Astrocyte (in vitro differentiated cells and primary cell): ENCODE measurements at regions not wholly inside any gene's neighbourhood (a gene's known extent, or its start where the extent isn't known, plus 50 kb on each side); places are given as distances from the start of the nearest gene placed in this dataset.
A peak's percentile ranks its signal among the peaks of the same experiment; 100 is the strongest.

Source experiments
- DNase-seq: peaks from one replicate; pipeline ENCODE4 v3.0.0-alpha.2; 2010; ENCODE audit warnings: low read depth
- FAIRE-seq: peaks from 2 replicates; lab custom pipeline; 2011; peaks lifted over from hg19 to GRCh38; lab: Jason Lieb, UNC
- H2AFZ ChIP-seq: 2 replicates; pipeline ENCODE4 v1.6.0; 2012; ENCODE audit warnings: low read depth, low read length, inconsistent platforms
- H3K27ac ChIP-seq: 2 replicates; pipeline ENCODE4 v1.5.1; 2011; ENCODE audit warnings: low read depth, low read length, inconsistent platforms
- H3K27me3 ChIP-seq: 2 replicates; pipeline ENCODE4 v1.6.0; 2011; ENCODE audit warnings: low read length, inconsistent platforms; ENCODE audit not compliant: insufficient read depth
- H3K36me3 ChIP-seq: 2 replicates; pipeline ENCODE4 v1.5.1; 2011; ENCODE audit warnings: low read length, inconsistent platforms; ENCODE audit not compliant: insufficient read depth
- H3K4me1 ChIP-seq: 2 replicates; pipeline ENCODE4 v1.5.1; 2011; ENCODE audit warnings: low read length, inconsistent platforms; ENCODE audit not compliant: insufficient read depth
- H3K4me2 ChIP-seq: 2 replicates; pipeline ENCODE4 v1.6.0; 2012; ENCODE audit warnings: low read length, inconsistent platforms
- H3K4me3 ChIP-seq: 2 replicates; pipeline ENCODE4 v1.5.1; 2011; ENCODE audit warnings: low read depth, mild to moderate bottlenecking, low read length, inconsistent platforms; ENCODE audit not compliant: insufficient read depth
- H3K79me2 ChIP-seq: 2 replicates; pipeline ENCODE4 v1.6.0; 2012; ENCODE audit warnings: mild to moderate bottlenecking, low read length, inconsistent platforms; ENCODE audit not compliant: insufficient read depth
- H3K9ac ChIP-seq: 2 replicates; pipeline ENCODE4 v1.6.0; 2012; ENCODE audit warnings: mild to moderate bottlenecking, low read length, inconsistent platforms
- H3K9me3 ChIP-seq: 2 replicates; pipeline ENCODE4 v1.5.1; 2012; ENCODE audit warnings: low read depth, mild to moderate bottlenecking, low read length, inconsistent platforms; ENCODE audit not compliant: insufficient read depth
- H4K20me1 ChIP-seq: 2 replicates; pipeline ENCODE4 v1.6.0; 2012; ENCODE audit warnings: low read length, inconsistent platforms; ENCODE audit not compliant: insufficient read depth
- H3K27ac Mint-ChIP-seq: one replicate; pipeline ENCODE4 v1.8.0; 2021; ENCODE audit warnings: mild to moderate bottlenecking, mixed read lengths; ENCODE audit not compliant: unreplicated experiment
- H3K27me3 Mint-ChIP-seq: one replicate; pipeline ENCODE4 v1.8.0; 2021; ENCODE audit warnings: low read depth, mixed read lengths; ENCODE audit not compliant: unreplicated experiment
- H3K36me3 Mint-ChIP-seq: one replicate; pipeline ENCODE4 v1.8.0; 2021; ENCODE audit warnings: low read depth, mixed read lengths; ENCODE audit not compliant: unreplicated experiment
- H3K4me1 Mint-ChIP-seq: one replicate; pipeline ENCODE4 v1.8.0; 2021; ENCODE audit warnings: low read depth, mixed read lengths; ENCODE audit not compliant: unreplicated experiment
- H3K4me3 Mint-ChIP-seq: one replicate; pipeline ENCODE4 v1.8.0; 2021; ENCODE audit warnings: mild to moderate bottlenecking, moderate library complexity, mixed read lengths; ENCODE audit not compliant: unreplicated experiment
- H3K9me3 Mint-ChIP-seq: one replicate; pipeline ENCODE4 v1.8.0; 2021; ENCODE audit warnings: mild to moderate bottlenecking, mixed read lengths; ENCODE audit not compliant: unreplicated experiment
- EZH2 ChIP-seq: IDR thresholded peaks from 2 replicates; pipeline ENCODE4 v1.6.1; 2012; ENCODE audit warnings: mild to moderate bottlenecking, low read length, inconsistent platforms; ENCODE audit not compliant: insufficient read depth
- TF ChIP-seq, protein P1 (sequence below): IDR thresholded peaks from 2 replicates; pipeline ENCODE4 v1.5.1; 2011; ENCODE audit warnings: low read depth, mild to moderate bottlenecking, inconsistent platforms, low read length, moderate library complexity; ENCODE audit not compliant: insufficient read depth

DNA sequence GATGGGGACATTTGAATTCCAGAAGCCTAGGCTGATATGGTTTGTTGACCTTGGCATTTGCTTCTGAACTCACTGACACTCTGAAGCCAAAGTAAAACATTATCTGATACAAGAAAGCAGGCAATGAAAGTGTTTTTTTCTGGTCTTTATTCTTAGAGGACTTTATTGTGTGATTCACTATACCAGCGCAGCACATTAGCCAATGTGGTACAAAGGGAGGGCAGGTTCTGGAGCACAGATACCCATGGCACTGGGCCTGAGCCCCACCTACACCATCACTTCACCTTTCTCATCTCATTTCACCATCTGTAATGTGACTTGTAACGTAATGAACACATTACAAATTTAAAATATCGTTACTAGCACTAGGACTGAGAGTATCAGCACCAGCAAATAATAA lies 89.7 kb upstream of the ZNF366 start:
- no peaks in the 10 kb centered on the region for H3K36me3 Mint-ChIP-seq
- no peak overlapping the region for H3K4me3 ChIP-seq
- peak overlapping the region; percentile 99 for H3K27ac ChIP-seq
- no peak for FAIRE-seq
- peaks cover 12% of the 10 kb centered on the region for H3K4me1 Mint-ChIP-seq
- peaks cover 9% of the 10 kb centered on the region for H3K9me3 Mint-ChIP-seq
- H3K4me3 Mint-ChIP-seq = no peak overlapping the region
- DNase-seq = no peak
- no peak overlapping the region for H3K27ac Mint-ChIP-seq
- H4K20me1 ChIP-seq = no peaks in the 10 kb centered on the region
- no peak overlapping the region for H2AFZ ChIP-seq
- H3K9ac ChIP-seq = peak overlapping the region; percentile 76
- no peaks in the 10 kb centered on the region for H3K79me2 ChIP-seq
- no peaks in the 10 kb centered on the region for H3K27me3 Mint-ChIP-seq
- no peaks in the 10 kb centered on the region for H3K36me3 ChIP-seq
- TF ChIP-seq EZH2 = no peak
- TF ChIP-seq, protein P1, sequence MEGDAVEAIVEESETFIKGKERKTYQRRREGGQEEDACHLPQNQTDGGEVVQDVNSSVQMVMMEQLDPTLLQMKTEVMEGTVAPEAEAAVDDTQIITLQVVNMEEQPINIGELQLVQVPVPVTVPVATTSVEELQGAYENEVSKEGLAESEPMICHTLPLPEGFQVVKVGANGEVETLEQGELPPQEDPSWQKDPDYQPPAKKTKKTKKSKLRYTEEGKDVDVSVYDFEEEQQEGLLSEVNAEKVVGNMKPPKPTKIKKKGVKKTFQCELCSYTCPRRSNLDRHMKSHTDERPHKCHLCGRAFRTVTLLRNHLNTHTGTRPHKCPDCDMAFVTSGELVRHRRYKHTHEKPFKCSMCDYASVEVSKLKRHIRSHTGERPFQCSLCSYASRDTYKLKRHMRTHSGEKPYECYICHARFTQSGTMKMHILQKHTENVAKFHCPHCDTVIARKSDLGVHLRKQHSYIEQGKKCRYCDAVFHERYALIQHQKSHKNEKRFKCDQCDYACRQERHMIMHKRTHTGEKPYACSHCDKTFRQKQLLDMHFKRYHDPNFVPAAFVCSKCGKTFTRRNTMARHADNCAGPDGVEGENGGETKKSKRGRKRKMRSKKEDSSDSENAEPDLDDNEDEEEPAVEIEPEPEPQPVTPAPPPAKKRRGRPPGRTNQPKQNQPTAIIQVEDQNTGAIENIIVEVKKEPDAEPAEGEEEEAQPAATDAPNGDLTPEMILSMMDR = no peak
- peaks cover 44% of the 10 kb centered on the region for H3K4me1 ChIP-seq
- H3K9me3 ChIP-seq = peaks cover 3% of the 10 kb centered on the region
- no peaks in the 10 kb centered on the region for H3K27me3 ChIP-seq
- peak overlapping the region; percentile 77 for H3K4me2 ChIP-seq

DNA sequence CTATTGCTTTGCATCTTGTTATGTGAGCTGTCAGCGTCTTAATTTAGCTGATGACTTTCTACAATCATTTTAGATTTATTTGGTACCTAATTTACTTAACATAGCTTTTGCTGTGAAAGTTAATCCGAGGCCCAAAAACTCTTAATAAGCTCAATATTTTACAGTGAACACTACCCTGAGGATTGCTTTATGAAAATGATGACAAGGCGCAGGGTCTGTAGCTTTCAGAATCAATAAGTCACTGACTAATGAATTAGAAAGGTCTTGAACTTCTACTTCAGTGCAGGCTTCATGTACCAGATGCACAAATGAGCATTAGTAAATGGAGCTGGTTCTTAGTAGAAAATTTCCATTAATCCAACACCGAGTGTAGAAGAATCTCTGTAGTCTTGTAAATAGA lies 81.4 kb upstream of the ZNF366 start:
- DNase-seq = no peak
- Histone ChIP-seq H2AFZ (no peak overlapping the region), H3K79me2 (no peaks in the 10 kb centered on the region), H3K27me3 (no peaks in the 10 kb centered on the region), H3K9me3 (no peaks in the 10 kb centered on the region), H3K36me3 (no peaks in the 10 kb centered on the region), H3K4me3 (no peak overlapping the region), H3K9ac (no peak overlapping the region), H3K27ac (no peak overlapping the region), H3K4me1 (no peaks in the 10 kb centered on the region), H4K20me1 (no peaks in the 10 kb centered on the region), H3K4me2 (no peak overlapping the region)
- H3K9me3 Mint-ChIP-seq = no peaks in the 10 kb centered on the region
- H3K36me3 Mint-ChIP-seq = no peaks in the 10 kb centered on the region
- no peak overlapping the region for H3K4me3 Mint-ChIP-seq
- peaks cover 9% of the 10 kb centered on the region for H3K4me1 Mint-ChIP-seq
- H3K27me3 Mint-ChIP-seq = no peaks in the 10 kb centered on the region
- no peak overlapping the region for H3K27ac Mint-ChIP-seq
- no peak for TF ChIP-seq EZH2
- TF ChIP-seq, protein P1 = no peak
- peak; percentile 29 for FAIRE-seq

DNA sequence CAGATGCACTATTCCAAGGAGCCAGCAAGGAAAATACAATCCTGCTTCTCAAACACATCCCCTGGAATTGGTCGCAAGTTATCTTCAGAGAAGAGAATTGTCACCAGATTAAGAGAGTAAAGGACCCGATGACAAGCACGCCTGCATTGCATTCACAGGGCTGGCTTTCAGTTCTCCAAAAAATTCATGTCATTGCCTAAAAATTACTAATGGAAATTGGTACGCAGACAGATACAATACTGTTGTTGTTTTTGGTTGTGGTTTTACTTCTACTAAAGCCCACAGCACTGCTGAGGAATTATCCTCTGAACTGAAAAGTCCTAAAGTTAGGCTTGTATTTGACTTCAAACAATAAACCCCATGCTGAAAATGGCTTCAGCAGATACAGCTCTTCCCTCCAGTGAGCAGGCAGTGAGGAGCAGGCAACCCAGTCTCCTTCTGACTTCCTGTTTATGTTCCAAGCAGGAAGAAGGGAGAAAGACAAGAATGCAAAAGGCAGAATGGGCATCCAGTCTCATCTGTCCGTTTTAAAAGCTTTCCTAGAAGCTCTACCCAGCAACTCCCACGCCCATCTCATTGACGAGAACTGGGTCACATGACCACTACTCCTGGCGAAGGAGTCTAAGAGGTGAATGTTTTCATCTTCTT lies 80.6 kb upstream of the ZNF366 start:
- Histone ChIP-seq H3K9ac (no peak overlapping the region), H4K20me1 (no peaks in the 10 kb centered on the region), H3K27me3 (no peaks in the 10 kb centered on the region), H2AFZ (peak overlapping the region; percentile 59), H3K9me3 (no peaks in the 10 kb centered on the region), H3K4me1 (no peaks in the 10 kb centered on the region), H3K4me2 (no peak overlapping the region), H3K79me2 (no peaks in the 10 kb centered on the region), H3K4me3 (no peak overlapping the region), H3K27ac (no peak overlapping the region), H3K36me3 (no peaks in the 10 kb centered on the region)
- Mint-ChIP-seq H3K36me3 (no peaks in the 10 kb centered on the region), H3K4me1 (peaks cover 9% of the 10 kb centered on the region), H3K27ac (no peak overlapping the region), H3K4me3 (no peak overlapping the region), H3K27me3 (no peaks in the 10 kb centered on the region), H3K9me3 (no peaks in the 10 kb centered on the region)
- FAIRE-seq (no peak), DNase-seq (no peak)
- TF ChIP-seq, protein P1 = no peak
- no peak for TF ChIP-seq EZH2
